ENCODE measurements at regions not wholly inside any gene's neighbourhood (a gene's known extent, or its start where the extent isn't known, plus 50 kb on each side); places are given as distances from the start of the nearest gene placed in this dataset.

GRCh38 chr17:6233339-6233738 is 163.2 kb downstream of the WSCD1 start:
- H3K36me3 ChIP-seq (ENCODE audit: insufficient read depth, low read length), result no peaks in the 10 kb centered on the region
- intact Hi-C loops (cut with micrococcal nuclease; ENCODE audit: unreplicated experiment), result no loop called here
- no peak overlapping the region for H3K4me3 ChIP-seq (ENCODE audit: low read depth, low read length, poor library complexity, severe bottlenecking)
- TF ChIP-seq EZH2phosphoT487 (IDR thresholded peaks at IDR 0.05; ENCODE audit: borderline replicate concordance, low read depth, low read length) (no peak), CTCF (conservative IDR thresholded peaks at IDR 0.05; ENCODE audit: low read length) (no peak)
- no TSS peak for BruUV-seq (replicated peaks)
- H3K9me2 ChIP-seq (ENCODE audit: insufficient read depth, low read length), result no peaks in the 10 kb centered on the region
- no peaks in the 10 kb centered on the region for H3K4me1 ChIP-seq (ENCODE audit: insufficient read depth, low read length, poor library complexity, severe bottlenecking)
- no peaks in the 10 kb centered on the region for H3K9me3 ChIP-seq (ENCODE audit: low read length)
- ChIA-PET POLR2A (no interaction called here), CTCF (ENCODE audit: unreplicated experiment) (no interaction called here)
- no peak overlapping the region for H3K4me2 ChIP-seq (ENCODE audit: low read length)
- no peaks in the 10 kb centered on the region for H3K79me2 ChIP-seq (ENCODE audit: insufficient read depth, low read depth, low read length)
- H2AFZ ChIP-seq (ENCODE audit: low read length), result no peak overlapping the region
- no peak overlapping the region for H3K27ac ChIP-seq (ENCODE audit: low read depth, low read length, poor library complexity, severe bottlenecking)
- no peaks in the 10 kb centered on the region for H4K20me1 ChIP-seq (ENCODE audit: insufficient read depth, low read length)
- no peak for DNase-seq (ENCODE audit: low spot score)

- Histone ChIP-seq H3K9me2 (ENCODE audit: insufficient read depth, low read length) (no peaks in the 10 kb centered on the region), H3K9me3 (ENCODE audit: low read length) (no peaks in the 10 kb centered on the region), H3K36me3 (ENCODE audit: insufficient read depth, low read length) (no peaks in the 10 kb centered on the region), H3K27ac (ENCODE audit: low read depth, low read length, poor library complexity, severe bottlenecking) (no peak overlapping the region), H3K4me2 (ENCODE audit: low read length) (no peak overlapping the region), H4K20me1 (ENCODE audit: insufficient read depth, low read length) (no peaks in the 10 kb centered on the region), H2AFZ (ENCODE audit: low read length) (no peak overlapping the region), H3K79me2 (ENCODE audit: insufficient read depth, low read depth, low read length) (no peaks in the 10 kb centered on the region), H3K4me1 (ENCODE audit: insufficient read depth, low read length, poor library complexity, severe bottlenecking) (no peaks in the 10 kb centered on the region), H3K4me3 (ENCODE audit: low read depth, low read length, poor library complexity, severe bottlenecking) (no peak overlapping the region)
- TF ChIP-seq CTCF (conservative IDR thresholded peaks at IDR 0.05; ENCODE audit: low read length) (no peak), EZH2phosphoT487 (IDR thresholded peaks at IDR 0.05; ENCODE audit: borderline replicate concordance, low read depth, low read length) (no peak)
- BruUV-seq (replicated peaks), result no TSS peak
- POLR2A ChIA-PET, result no interaction called here
- DNase-seq (ENCODE audit: low spot score), result no peak
- CTCF ChIA-PET (ENCODE audit: unreplicated experiment), result no interaction called here
- intact Hi-C loops (cut with micrococcal nuclease; ENCODE audit: unreplicated experiment), result no loop called here
Observed at GRCh38 chr17:6232732-6233101, 162.5 kb downstream of the WSCD1 start.

GRCh38 chr17:6231886-6232731 is 161.9 kb downstream of the WSCD1 start:
- POLR2A ChIA-PET, result no interaction called here
- no peaks in the 10 kb centered on the region for H4K20me1 ChIP-seq (ENCODE audit: insufficient read depth, low read length)
- no peak overlapping the region for H3K4me2 ChIP-seq (ENCODE audit: low read length)
- H2AFZ ChIP-seq (ENCODE audit: low read length), result no peak overlapping the region
- no peaks in the 10 kb centered on the region for H3K9me3 ChIP-seq (ENCODE audit: low read length)
- CTCF ChIA-PET (ENCODE audit: unreplicated experiment), result no interaction called here
- no peaks in the 10 kb centered on the region for H3K4me1 ChIP-seq (ENCODE audit: insufficient read depth, low read length, poor library complexity, severe bottlenecking)
- H3K9me2 ChIP-seq (ENCODE audit: insufficient read depth, low read length), result no peaks in the 10 kb centered on the region
- TF ChIP-seq CTCF (conservative IDR thresholded peaks at IDR 0.05; ENCODE audit: low read length) (no peak), EZH2phosphoT487 (IDR thresholded peaks at IDR 0.05; ENCODE audit: borderline replicate concordance, low read depth, low read length) (no peak)
- no peaks in the 10 kb centered on the region for H3K79me2 ChIP-seq (ENCODE audit: insufficient read depth, low read depth, low read length)
- intact Hi-C loops (cut with micrococcal nuclease; ENCODE audit: unreplicated experiment), result no loop called here
- no TSS peak for BruUV-seq (replicated peaks)
- H3K36me3 ChIP-seq (ENCODE audit: insufficient read depth, low read length), result no peaks in the 10 kb centered on the region
- no peak overlapping the region for H3K27ac ChIP-seq (ENCODE audit: low read depth, low read length, poor library complexity, severe bottlenecking)
- H3K4me3 ChIP-seq (ENCODE audit: low read depth, low read length, poor library complexity, severe bottlenecking), result no peak overlapping the region
- no peak for DNase-seq (ENCODE audit: low spot score)

All from OCI-LY7 (cell line).